ENCODE measurements at regions not wholly inside any gene's neighbourhood (a gene's known extent, or its start where the extent isn't known, plus 50 kb on each side); places are given as distances from the start of the nearest gene placed in this dataset.
"Not testable (repeated sequence)": the region's sequence is repeated elsewhere in the genome, so short reads cannot be mapped to it uniquely, and the experiment has no call there.

- TF ChIP-seq, protein P1, sequence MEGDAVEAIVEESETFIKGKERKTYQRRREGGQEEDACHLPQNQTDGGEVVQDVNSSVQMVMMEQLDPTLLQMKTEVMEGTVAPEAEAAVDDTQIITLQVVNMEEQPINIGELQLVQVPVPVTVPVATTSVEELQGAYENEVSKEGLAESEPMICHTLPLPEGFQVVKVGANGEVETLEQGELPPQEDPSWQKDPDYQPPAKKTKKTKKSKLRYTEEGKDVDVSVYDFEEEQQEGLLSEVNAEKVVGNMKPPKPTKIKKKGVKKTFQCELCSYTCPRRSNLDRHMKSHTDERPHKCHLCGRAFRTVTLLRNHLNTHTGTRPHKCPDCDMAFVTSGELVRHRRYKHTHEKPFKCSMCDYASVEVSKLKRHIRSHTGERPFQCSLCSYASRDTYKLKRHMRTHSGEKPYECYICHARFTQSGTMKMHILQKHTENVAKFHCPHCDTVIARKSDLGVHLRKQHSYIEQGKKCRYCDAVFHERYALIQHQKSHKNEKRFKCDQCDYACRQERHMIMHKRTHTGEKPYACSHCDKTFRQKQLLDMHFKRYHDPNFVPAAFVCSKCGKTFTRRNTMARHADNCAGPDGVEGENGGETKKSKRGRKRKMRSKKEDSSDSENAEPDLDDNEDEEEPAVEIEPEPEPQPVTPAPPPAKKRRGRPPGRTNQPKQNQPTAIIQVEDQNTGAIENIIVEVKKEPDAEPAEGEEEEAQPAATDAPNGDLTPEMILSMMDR (IDR thresholded peaks at IDR 0.05; ENCODE audit: low read depth, low read length, poor library complexity, severe bottlenecking): no peak
- no peak for TF ChIP-seq EZH2phosphoT487 (IDR thresholded peaks at IDR 0.05; ENCODE audit: borderline replicate concordance, low read length)
- Histone ChIP-seq H3K36me3 (ENCODE audit: control insufficient read depth, low read length) (no peaks in the 10 kb centered on the region), H4K20me1 (ENCODE audit: control insufficient read depth, insufficient read depth, low read depth, low read length) (no peaks in the 10 kb centered on the region), H3K79me2 (ENCODE audit: control insufficient read depth, low read length) (no peaks in the 10 kb centered on the region), H3K4me3 (ENCODE audit: low read length) (no peak overlapping the region), H3K4me1 (ENCODE audit: control insufficient read depth, low read length) (no peaks in the 10 kb centered on the region), H3K27me3 (ENCODE audit: control insufficient read depth, low read length) (no peaks in the 10 kb centered on the region), H3K27ac (ENCODE audit: low read depth, low read length) (no peak overlapping the region), H3K9me2 (replicated peaks; ENCODE audit: control insufficient read depth, low read length) (no peaks in the 10 kb centered on the region), H3F3A (ENCODE audit: control insufficient read depth, insufficient read depth) (no peaks in the 10 kb centered on the region), H3K9me3 (ENCODE audit: control insufficient read depth, insufficient read depth, low read length) (no peaks in the 10 kb centered on the region), H3K4me2 (ENCODE audit: low read length) (no peak overlapping the region)
Measured at GRCh38 chr6:98395610-98396166, 438.7 kb upstream of the POU3F2 start.

DNA sequence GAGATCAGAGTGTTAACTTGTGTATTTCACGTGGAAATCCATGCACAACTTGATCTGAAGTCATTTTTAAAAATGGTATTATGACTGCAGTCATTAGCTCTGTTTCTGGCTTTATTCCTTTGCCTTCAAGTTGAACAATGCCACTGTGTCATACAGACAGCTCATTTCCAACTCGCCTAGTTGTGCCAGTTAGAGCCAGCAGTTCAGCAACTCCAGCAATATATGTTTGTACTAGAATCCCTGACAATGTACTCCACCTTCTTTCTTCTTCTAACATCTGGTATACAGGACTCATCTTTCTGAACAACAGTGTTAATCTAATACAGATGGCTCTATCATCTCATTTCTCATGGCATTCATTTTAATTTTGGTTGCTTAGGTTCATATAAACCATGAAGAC lies 418.3 kb upstream of the POU3F2 start:
- H3K9me2 ChIP-seq (replicated peaks; ENCODE audit: control insufficient read depth, low read length): no peaks in the 10 kb centered on the region
- no peaks in the 10 kb centered on the region for H4K20me1 ChIP-seq (ENCODE audit: control insufficient read depth, insufficient read depth, low read depth, low read length)
- no peaks in the 10 kb centered on the region for H3K4me1 ChIP-seq (ENCODE audit: control insufficient read depth, low read length)
- no peak overlapping the region for H3K27ac ChIP-seq (ENCODE audit: low read depth, low read length)
- H3K4me2 ChIP-seq (ENCODE audit: low read length): no peak overlapping the region
- H3K36me3 ChIP-seq (ENCODE audit: control insufficient read depth, low read length): no peaks in the 10 kb centered on the region
- no peaks in the 10 kb centered on the region for H3F3A ChIP-seq (ENCODE audit: control insufficient read depth, insufficient read depth)
- no peaks in the 10 kb centered on the region; the same call in 1 of the 2 replicates for H3K9me3 ChIP-seq (ENCODE audit: control insufficient read depth, insufficient read depth, low read length)
- H3K27me3 ChIP-seq (ENCODE audit: control insufficient read depth, low read length): no peaks in the 10 kb centered on the region
- H3K79me2 ChIP-seq (ENCODE audit: control insufficient read depth, low read length): no peaks in the 10 kb centered on the region
- TF ChIP-seq, protein P1 (IDR thresholded peaks at IDR 0.05; ENCODE audit: low read depth, low read length, poor library complexity, severe bottlenecking): no peak
- TF ChIP-seq EZH2phosphoT487 (IDR thresholded peaks at IDR 0.05; ENCODE audit: borderline replicate concordance, low read length): no peak
- no peak overlapping the region for H3K4me3 ChIP-seq (ENCODE audit: low read length)

DNA sequence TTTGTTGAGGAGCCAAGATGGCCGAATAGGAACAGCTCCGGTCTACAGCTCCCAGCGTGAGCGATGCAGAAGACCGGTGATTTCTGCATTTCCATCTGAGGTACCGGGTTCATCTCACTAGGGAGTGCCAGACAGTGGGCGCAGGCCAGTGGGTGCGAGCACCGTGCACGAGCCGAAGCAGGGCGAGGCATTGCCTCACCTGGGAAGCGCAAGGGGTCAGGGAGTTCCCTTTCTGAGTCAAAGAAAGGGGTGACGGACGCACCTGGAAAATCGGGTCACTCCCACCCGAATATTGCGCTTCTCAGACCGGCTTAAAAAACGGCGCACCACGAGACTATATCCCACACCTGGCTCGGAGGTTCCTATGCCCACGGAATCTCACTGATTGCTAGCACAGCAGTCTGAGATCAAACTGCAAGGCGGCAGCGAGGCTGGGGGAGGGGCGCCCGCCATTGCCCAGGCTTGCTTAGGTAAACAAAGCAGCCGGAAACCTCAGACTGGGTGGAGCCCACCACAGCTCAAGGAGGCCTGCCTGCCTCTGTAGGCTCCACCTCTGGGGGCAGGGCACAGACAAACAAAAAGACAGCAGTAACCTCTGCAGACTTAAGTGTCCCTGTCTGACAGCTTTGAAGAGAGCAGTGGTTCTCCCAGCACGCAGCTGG lies 417.7 kb upstream of the POU3F2 start:
- H3K4me3 ChIP-seq (ENCODE audit: low read length); H4K20me1 ChIP-seq (ENCODE audit: control insufficient read depth, insufficient read depth, low read depth, low read length); H3K9me2 ChIP-seq (replicated peaks; ENCODE audit: control insufficient read depth, low read length); H3K27me3 ChIP-seq (ENCODE audit: control insufficient read depth, low read length); H3F3A ChIP-seq (ENCODE audit: control insufficient read depth, insufficient read depth); H3K4me2 ChIP-seq (ENCODE audit: low read length); H3K36me3 ChIP-seq (ENCODE audit: control insufficient read depth, low read length); H3K79me2 ChIP-seq (ENCODE audit: control insufficient read depth, low read length); H3K4me1 ChIP-seq (ENCODE audit: control insufficient read depth, low read length); H3K9me3 ChIP-seq (ENCODE audit: control insufficient read depth, insufficient read depth, low read length); H3K27ac ChIP-seq (ENCODE audit: low read depth, low read length): not testable (repeated sequence)

DNA sequence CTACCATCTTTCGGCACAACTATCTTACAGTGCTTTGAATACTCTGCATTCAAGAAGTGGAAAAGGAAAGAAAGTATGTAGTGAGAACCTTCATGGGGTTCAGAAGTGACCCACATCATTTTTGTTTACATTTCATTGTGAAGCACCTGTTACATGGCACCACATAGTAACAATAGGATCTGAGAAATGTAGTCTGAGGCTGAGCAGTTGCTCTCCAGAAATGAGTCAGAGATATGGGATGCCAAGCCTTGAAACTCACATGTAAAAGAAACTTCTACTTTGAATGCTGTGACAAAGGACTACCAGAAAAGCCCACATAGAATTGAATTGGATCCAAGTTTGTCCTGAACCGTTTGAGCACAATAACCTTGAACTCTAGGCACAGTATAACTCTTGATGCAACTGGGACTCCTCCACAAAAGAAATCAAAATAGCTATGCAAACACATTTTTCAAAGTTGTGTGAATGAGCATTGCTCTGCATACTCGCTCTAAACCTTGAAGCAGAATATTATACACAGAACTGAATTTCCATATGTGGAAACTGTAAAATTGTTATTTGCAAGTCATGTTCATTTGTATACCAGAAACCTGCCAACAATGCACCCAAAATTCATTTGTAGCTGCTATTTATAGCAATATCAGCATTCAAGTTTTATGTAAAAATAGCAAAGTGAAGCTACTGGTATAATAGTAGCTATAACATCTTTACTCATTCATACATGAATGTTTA lies 400.9 kb upstream of the POU3F2 start:
- Histone ChIP-seq H3K4me1 (ENCODE audit: control insufficient read depth, low read length) (no peaks in the 10 kb centered on the region), H3K9me3 (ENCODE audit: control insufficient read depth, insufficient read depth, low read length) (no peaks in the 10 kb centered on the region), H3K4me3 (ENCODE audit: low read length) (no peak overlapping the region), H3K79me2 (ENCODE audit: control insufficient read depth, low read length) (no peaks in the 10 kb centered on the region), H3F3A (ENCODE audit: control insufficient read depth, insufficient read depth) (no peaks in the 10 kb centered on the region), H3K4me2 (ENCODE audit: low read length) (no peak overlapping the region), H4K20me1 (ENCODE audit: control insufficient read depth, insufficient read depth, low read depth, low read length) (no peaks in the 10 kb centered on the region), H3K36me3 (ENCODE audit: control insufficient read depth, low read length) (no peaks in the 10 kb centered on the region), H3K27me3 (ENCODE audit: control insufficient read depth, low read length) (no peaks in the 10 kb centered on the region), H3K27ac (ENCODE audit: low read depth, low read length) (no peak overlapping the region), H3K9me2 (replicated peaks; ENCODE audit: control insufficient read depth, low read length) (no peaks in the 10 kb centered on the region)
- TF ChIP-seq, protein P1 (IDR thresholded peaks at IDR 0.05; ENCODE audit: low read depth, low read length, poor library complexity, severe bottlenecking): no peak
- TF ChIP-seq EZH2phosphoT487 (IDR thresholded peaks at IDR 0.05; ENCODE audit: borderline replicate concordance, low read length): no peak
